ENCODE measurements at regions not wholly inside any gene's neighbourhood (a gene's known extent, or its start where the extent isn't known, plus 50 kb on each side); places are given as distances from the start of the nearest gene placed in this dataset.

GRCh38 chr3:44056446-44057240, 185.0 kb upstream of the TOPAZ1 start:
- H3K27ac ChIP-seq = no peak overlapping the region
- TF ChIP-seq CTCF (conservative IDR thresholded peaks at IDR 0.05) = no peak

GRCh38 chr3:44058022-44058867, 183.4 kb upstream of the TOPAZ1 start:
- TF ChIP-seq CTCF (conservative IDR thresholded peaks at IDR 0.05) = no peak
- H3K27ac ChIP-seq = no peak overlapping the region

DNA sequence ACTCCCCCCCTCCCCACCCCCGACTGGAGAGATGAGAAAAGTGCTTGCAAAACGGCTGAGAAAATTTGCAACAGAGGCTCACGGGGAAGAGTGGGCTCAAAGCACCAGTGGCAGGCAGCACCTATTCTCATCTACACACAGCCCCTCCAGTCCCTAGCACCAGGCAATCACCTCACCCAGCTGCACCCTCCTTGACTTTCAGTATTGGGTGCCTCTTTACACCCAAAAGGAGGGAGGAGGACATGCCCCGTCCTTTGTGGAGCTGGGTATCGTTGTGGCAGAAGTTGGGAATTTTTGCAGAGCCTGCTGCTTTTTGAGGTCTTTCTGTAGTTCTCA, 182.8 kb upstream of the TOPAZ1 start:
- no peak overlapping the region for H3K27ac ChIP-seq
- no peak for TF ChIP-seq CTCF (conservative IDR thresholded peaks at IDR 0.05)

- TF ChIP-seq CTCF (conservative IDR thresholded peaks at IDR 0.05) = no peak
- no peak overlapping the region for H3K27ac ChIP-seq
These were observed 181.5 kb upstream of the TOPAZ1 start for GRCh38 chr3:44060164-44060563.

DNA sequence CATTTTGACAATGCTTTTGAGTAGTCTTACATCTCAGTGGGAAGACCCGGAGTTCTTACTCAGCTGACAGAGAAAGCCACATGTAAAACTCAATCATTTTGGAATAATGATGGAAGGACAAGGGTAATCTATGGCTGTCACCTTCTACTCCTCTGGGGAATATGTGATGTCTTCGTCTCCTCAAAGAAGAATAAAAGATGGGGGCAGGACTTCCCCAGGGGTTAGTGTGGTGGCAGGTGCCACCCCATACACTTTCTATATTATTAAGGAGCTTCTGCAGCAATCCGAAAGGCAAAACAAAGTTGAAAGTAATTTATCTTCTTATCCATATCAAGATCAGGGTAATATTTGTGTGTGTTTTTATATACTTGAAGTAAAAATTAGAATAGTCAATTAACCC, 180.4 kb upstream of the TOPAZ1 start:
- no peak for TF ChIP-seq CTCF (conservative IDR thresholded peaks at IDR 0.05)
- H3K27ac ChIP-seq = 0 out of 2 replicates have a peak overlapping the region, but pooled peaks have one; percentile 12

GRCh38 chr3:44061961-44062360, 179.7 kb upstream of the TOPAZ1 start:
- peak overlapping the region; percentile 12; the same call in 1 of the 2 replicates for H3K27ac ChIP-seq
- TF ChIP-seq CTCF (conservative IDR thresholded peaks at IDR 0.05) = no peak

- peak; percentile 33 for TF ChIP-seq CTCF (conservative IDR thresholded peaks at IDR 0.05)
- H3K27ac ChIP-seq = peak overlapping the region; percentile 72
These were observed 176.2 kb upstream of the TOPAZ1 start for GRCh38 chr3:44065311-44066094.
